HepG2 (cell line): ENCODE measurements at regions not wholly inside any gene's neighbourhood (a gene's known extent, or its start where the extent isn't known, plus 50 kb on each side); places are given as distances from the start of the nearest gene placed in this dataset.

Experiments
- DZIP1 ChIP-seq: sonication (generic); formaldehyde crosslinking; IDR thresholded peaks from 2 replicates; pipeline ENCODE4 v1.5.0; 2020; ENCODE audit warnings: mild to moderate bottlenecking, missing genetic modification reagents
- EHMT2 ChIP-seq: fragments of 200-600 bp; sonication (generic); IDR thresholded peaks from 2 replicates; pipeline ENCODE4 v1.7.0; 2017; ENCODE audit warnings: antibody characterized with exemption, low read depth, low read length, borderline replicate concordance
- ELF3 ChIP-seq: IDR thresholded peaks from 2 replicates; pipeline ENCODE4 v1.6.1; 2016; ENCODE audit warnings: missing genetic modification reagents, missing compliant biosample characterization
- FOXK1 ChIP-seq: sonication (generic); formaldehyde crosslinking; IDR thresholded peaks from 2 replicates; pipeline ENCODE4 v1.4.0; 2020; ENCODE audit warnings: low read depth, missing genetic modification reagents, borderline replicate concordance
- HHEX ChIP-seq: IDR thresholded peaks from 2 replicates; pipeline ENCODE4 v1.6.1; 2016; ENCODE audit warnings: control low read depth
- HOXA7 ChIP-seq: sonication (generic); formaldehyde crosslinking; IDR thresholded peaks from 2 replicates; pipeline ENCODE4 v1.8.1; 2022; ENCODE audit warnings: mild to moderate bottlenecking, missing genetic modification reagents, moderate library complexity
- LCORL ChIP-seq, 2 experiments: fragments of 450-650 bp in 1 of 2; sonication (generic) in 1 of 2; formaldehyde crosslinking in 1 of 2; IDR thresholded peaks; 2 replicates each; pipeline versions ENCODE4 v1.5.0 to v1.6.1; 2017 to 2020; ENCODE audit warnings: antibody characterized with exemption in 1 of 2, missing genetic modification reagents in 1 of 2
- MNT ChIP-seq: fragments of 450-650 bp; IDR thresholded peaks from 2 replicates; pipeline ENCODE4 v1.6.1; 2016
- PATZ1 ChIP-seq: sonication (generic); formaldehyde crosslinking; IDR thresholded peaks from 2 replicates; pipeline ENCODE4 v1.4.0; 2020; ENCODE audit warnings: missing genetic modification reagents
- SATB2 ChIP-seq: sonication (generic); formaldehyde crosslinking; IDR thresholded peaks from 2 replicates; pipeline ENCODE4 v1.5.0; 2020; ENCODE audit warnings: missing genetic modification reagents
- SP5 ChIP-seq: IDR thresholded peaks from 2 replicates; pipeline ENCODE4 v1.6.1; 2016; ENCODE audit warnings: low read depth, borderline replicate concordance
- YEATS4 ChIP-seq: sonication (generic); formaldehyde crosslinking; IDR thresholded peaks from 2 replicates; pipeline ENCODE4 v1.4.0; 2020; ENCODE audit warnings: missing genetic modification reagents, borderline replicate concordance
- ZBTB21 ChIP-seq: sonication (generic); formaldehyde crosslinking; IDR thresholded peaks from 2 replicates; pipeline ENCODE4 v1.4.0; 2020; ENCODE audit warnings: missing genetic modification reagents
- ZNF274 ChIP-seq: sonication (generic); formaldehyde crosslinking; IDR thresholded peaks from 2 replicates; pipeline ENCODE4 v1.5.1; 2020; ENCODE audit warnings: mild to moderate bottlenecking, missing genetic modification reagents
- ZNF44 ChIP-seq: sonication (generic); formaldehyde crosslinking; IDR thresholded peaks from 2 replicates; pipeline ENCODE4 v1.5.1; 2020; ENCODE audit warnings: mild to moderate bottlenecking, missing genetic modification reagents
- ZNF513 ChIP-seq: sonication (generic); formaldehyde crosslinking; conservative IDR thresholded peaks from 2 replicates; pipeline ENCODE4 v1.5.0; 2020; ENCODE audit warnings: missing genetic modification reagents
- ZNF556 ChIP-seq: sonication (generic); formaldehyde crosslinking; IDR thresholded peaks from 2 replicates; pipeline ENCODE4 v1.4.0; 2020; ENCODE audit warnings: mild to moderate bottlenecking, missing genetic modification reagents, borderline replicate concordance
- ZNF572 ChIP-seq: sonication (generic); formaldehyde crosslinking; IDR thresholded peaks from 2 replicates; pipeline ENCODE4 v1.5.1; 2020; ENCODE audit warnings: mild to moderate bottlenecking, missing genetic modification reagents
- ZNF580 ChIP-seq: IDR thresholded peaks from 2 replicates; pipeline ENCODE4 v1.6.1; 2016; ENCODE audit warnings: low read depth, borderline replicate concordance
- ZNF652 ChIP-seq: IDR thresholded peaks from 2 replicates; pipeline ENCODE4 v1.6.1; 2016; ENCODE audit warnings: low read depth, borderline replicate concordance
- ZNF850 ChIP-seq: sonication (generic); formaldehyde crosslinking; conservative IDR thresholded peaks from 2 replicates; pipeline ENCODE4 v1.9.0; 2021; ENCODE audit warnings: mild to moderate bottlenecking, missing genetic modification reagents

GRCh38 chr3:15858547-15859506, 61.0 kb upstream of the ANKRD28 start (continued):
- peak; percentile 60; the same call in 1 of the 2 replicates for TF ChIP-seq YEATS4 (CRISPR knock-in tag)
- no peak for TF ChIP-seq ZNF850 (CRISPR knock-in tag)
- 0 out of 2 replicates have a peak, but pooled peaks have one; percentile 41 for TF ChIP-seq HHEX (CRISPR knock-in tag)
- TF ChIP-seq ZNF44 (CRISPR knock-in tag) = 0 out of 2 replicates have a peak, but pooled peaks have one; percentile 45
- no peak for TF ChIP-seq ZNF513 (CRISPR knock-in tag)
- peak; percentile 73 for TF ChIP-seq PATZ1 (CRISPR knock-in tag)
- TF ChIP-seq SATB2 (CRISPR knock-in tag) = peak; percentile 42; the same call in 1 of the 2 replicates
- no peak for TF ChIP-seq ZNF572
- TF ChIP-seq MNT = 0 out of 2 replicates have a peak, but pooled peaks have one; percentile 10
- no peak for TF ChIP-seq ZBTB21 (CRISPR knock-in tag)
- TF ChIP-seq ZNF652 (CRISPR knock-in tag) = 0 out of 2 replicates have a peak, but pooled peaks have one; percentile 37
- TF ChIP-seq EHMT2 = no peak
- no peak for TF ChIP-seq DZIP1 (CRISPR knock-in tag)
- peak; percentile 51; the same call in 1 of the 2 replicates for TF ChIP-seq FOXK1 (CRISPR knock-in tag)
- no peak for TF ChIP-seq LCORL (IDR thresholded peaks at IDR 0.05)
- TF ChIP-seq LCORL (CRISPR knock-in tag; IDR thresholded peaks at IDR 0.05) = peak; percentile 71
- no peak for TF ChIP-seq HOXA7 (CRISPR knock-in tag)
- TF ChIP-seq ZNF556 (CRISPR knock-in tag) = peak; percentile 54; the same call in 1 of the 2 replicates
- TF ChIP-seq SP5 = peak; percentile 50; the same call in 1 of the 2 replicates
- TF ChIP-seq ELF3 = peak; percentile 80
- TF ChIP-seq ZNF580 = 0 out of 2 replicates have a peak, but pooled peaks have one; percentile 53
- TF ChIP-seq ZNF274 (CRISPR knock-in tag) = 0 out of 2 replicates have a peak, but pooled peaks have one; percentile 17
